BLaER1 treated with 17β-estradiol and CSF1 and Interleukin-3, amounts not matched to agents 10 nM and 100 nM (cell line): ENCODE measurements at regions not wholly inside any gene's neighbourhood (a gene's known extent, or its start where the extent isn't known, plus 50 kb on each side); places are given as distances from the start of the nearest gene placed in this dataset.

Experiments
- H3K27ac ChIP-seq, 11 experiments: shearing (Covaris generic); formaldehyde crosslinking; 2 replicates each; pipeline ENCODE4 v1.8.1; 2022
- H3K27me3 ChIP-seq, 11 experiments: shearing (Covaris generic); formaldehyde crosslinking; 2 replicates each; pipeline ENCODE4 v1.8.1; 2022
- H3K36me3 ChIP-seq, 11 experiments: shearing (Covaris generic); formaldehyde crosslinking; 2 replicates each; pipeline ENCODE4 v1.8.1; 2022
- H3K4me1 ChIP-seq, 10 experiments: shearing (Covaris generic); formaldehyde crosslinking; 2 replicates each; pipeline ENCODE4 v1.8.1; 2022
- H3K4me2 ChIP-seq, 11 experiments: shearing (Covaris generic); formaldehyde crosslinking; 2 replicates each; pipeline ENCODE4 v1.8.1; 2022
- H3K4me3 ChIP-seq, 10 experiments: shearing (Covaris generic); formaldehyde crosslinking; 2 replicates each; pipeline ENCODE4 v1.8.1; 2022
- H3K9ac ChIP-seq, 11 experiments: shearing (Covaris generic); formaldehyde crosslinking; 2 replicates each; pipeline ENCODE4 v1.8.1; 2022
- H3K9me3 ChIP-seq, 11 experiments: shearing (Covaris generic); formaldehyde crosslinking; replicated peaks in 1 of 11; 2 replicates each; pipeline ENCODE4 v1.8.1; 2022
- H4K20me1 ChIP-seq, 11 experiments: shearing (Covaris generic); formaldehyde crosslinking; 2 replicates each; pipeline ENCODE4 v1.8.1; 2022
- Cebpa-rat ChIP-seq, 11 experiments: shearing (Covaris generic); IDR thresholded peaks; 2 replicates each; pipeline ENCODE4 v1.8.1; 2022

DNA sequence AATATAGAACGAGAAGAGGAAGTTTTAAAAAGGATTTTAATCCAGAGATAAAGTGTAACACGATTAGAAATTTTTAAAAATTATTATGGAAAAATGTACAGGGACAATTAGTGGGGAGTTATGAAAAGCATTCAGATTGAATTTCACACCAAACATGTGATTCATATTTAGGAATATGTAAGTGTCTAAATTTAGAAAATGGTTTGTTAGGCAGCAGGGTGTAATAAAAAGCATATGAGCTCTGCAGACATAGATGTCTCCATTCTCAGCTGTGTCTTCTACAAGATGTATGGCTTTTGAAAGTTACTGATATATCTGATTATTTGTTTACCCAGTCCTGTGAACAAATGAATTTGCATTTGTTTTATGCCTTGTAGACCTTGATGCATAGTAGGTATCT, 638.9 kb upstream of the AGA start:
- Histone ChIP-seq H3K36me3 (no peaks in the 10 kb centered on the region), H3K4me2 (no peak overlapping the region), H3K27ac (no peak overlapping the region), H3K4me1 (no peaks in the 10 kb centered on the region), H4K20me1 (no peaks in the 10 kb centered on the region; a peak in 1 of 22 replicates), H3K9me3 (no peaks in the 10 kb centered on the region), H3K4me3 (no peak overlapping the region), H3K9ac (no peak overlapping the region), H3K27me3 (no peaks in the 10 kb centered on the region)
- no peak for TF ChIP-seq Cebpa-rat (IDR thresholded peaks at IDR 0.05)

DNA sequence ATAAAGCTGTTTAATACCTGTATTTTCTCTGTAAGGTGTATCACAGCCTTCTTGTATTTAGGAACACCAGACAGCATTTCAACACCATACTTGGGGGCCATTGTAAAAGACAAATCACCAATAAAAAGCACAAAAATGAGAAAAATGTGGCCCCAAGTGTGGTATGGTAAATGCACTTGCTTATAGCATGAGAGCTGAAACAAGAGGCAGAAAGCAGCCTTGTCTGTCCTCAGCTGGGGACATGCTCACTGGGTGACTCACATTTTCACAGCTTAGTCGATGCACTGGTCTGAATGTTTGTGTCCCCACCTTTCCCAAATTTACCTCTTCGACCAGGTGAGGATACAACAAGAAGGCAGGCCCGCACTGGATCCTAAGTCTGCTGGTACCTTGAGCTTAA, 639.7 kb upstream of the AGA start:
- no peaks in the 10 kb centered on the region for H3K9me3 ChIP-seq
- H3K4me2 ChIP-seq: no peak overlapping the region
- no peak overlapping the region for H3K9ac ChIP-seq
- H3K27me3 ChIP-seq: no peaks in the 10 kb centered on the region
- no peak for TF ChIP-seq Cebpa-rat (IDR thresholded peaks at IDR 0.05)
- no peaks in the 10 kb centered on the region for H3K4me1 ChIP-seq
- H3K27ac ChIP-seq: no peak overlapping the region
- no peak overlapping the region for H3K4me3 ChIP-seq
- H3K36me3 ChIP-seq: no peaks in the 10 kb centered on the region
- no peaks in the 10 kb centered on the region; a peak in 1 of 22 replicates for H4K20me1 ChIP-seq

DNA sequence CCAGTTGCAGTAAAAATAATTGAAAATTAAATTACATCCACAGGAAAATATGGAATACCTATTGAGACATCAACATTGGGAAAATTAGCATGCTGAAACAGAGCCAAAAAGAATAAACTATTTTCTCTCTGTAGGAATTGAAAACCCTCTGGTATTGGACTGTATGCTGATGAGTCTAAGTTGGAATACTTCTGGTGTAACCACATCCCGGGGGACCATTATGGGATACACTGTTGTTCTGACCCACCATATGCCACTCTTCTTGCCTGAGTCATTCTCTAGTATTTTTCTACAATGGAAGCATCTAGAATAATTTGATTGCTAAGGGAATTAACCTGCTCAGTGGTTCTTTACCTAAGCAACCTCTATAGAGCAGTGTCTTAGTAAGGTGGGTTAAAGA, 640.7 kb upstream of the AGA start:
- Histone ChIP-seq H3K27me3 (no peaks in the 10 kb centered on the region), H3K27ac (no peak overlapping the region), H3K4me3 (no peak overlapping the region), H3K9ac (no peak overlapping the region), H4K20me1 (no peaks in the 10 kb centered on the region; a peak in 1 of 22 replicates), H3K9me3 (no peaks in the 10 kb centered on the region), H3K4me2 (no peak overlapping the region), H3K4me1 (no peaks in the 10 kb centered on the region), H3K36me3 (no peaks in the 10 kb centered on the region)
- no peak for TF ChIP-seq Cebpa-rat (IDR thresholded peaks at IDR 0.05)

DNA sequence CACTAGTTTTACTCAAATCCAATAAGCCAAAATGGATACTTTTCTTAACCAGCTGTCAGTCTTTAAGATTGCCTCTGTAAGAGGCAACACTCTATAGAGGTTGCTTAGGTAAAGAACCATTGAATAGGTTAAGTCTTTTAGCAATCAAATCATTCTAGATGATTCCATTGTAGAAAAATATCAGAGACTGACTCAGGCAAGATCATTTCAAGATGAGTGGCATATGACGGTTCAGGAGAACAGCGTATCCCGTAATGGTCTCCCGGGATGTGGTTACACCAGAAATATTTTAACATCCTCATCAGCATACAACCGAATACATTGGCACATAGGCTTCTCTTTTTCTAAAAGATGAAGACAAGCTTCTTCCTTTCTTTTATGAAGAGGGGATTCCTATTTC, 641.7 kb upstream of the AGA start:
- H3K4me2 ChIP-seq: no peak overlapping the region
- no peaks in the 10 kb centered on the region for H3K27me3 ChIP-seq
- no peak overlapping the region for H3K9ac ChIP-seq
- H3K4me1 ChIP-seq: no peaks in the 10 kb centered on the region
- H3K4me3 ChIP-seq: no peak overlapping the region
- TF ChIP-seq Cebpa-rat (IDR thresholded peaks at IDR 0.05): no peak
- H3K36me3 ChIP-seq: no peaks in the 10 kb centered on the region
- no peaks in the 10 kb centered on the region; a peak in 1 of 22 replicates for H4K20me1 ChIP-seq
- no peaks in the 10 kb centered on the region for H3K9me3 ChIP-seq
- H3K27ac ChIP-seq: no peak overlapping the region

DNA sequence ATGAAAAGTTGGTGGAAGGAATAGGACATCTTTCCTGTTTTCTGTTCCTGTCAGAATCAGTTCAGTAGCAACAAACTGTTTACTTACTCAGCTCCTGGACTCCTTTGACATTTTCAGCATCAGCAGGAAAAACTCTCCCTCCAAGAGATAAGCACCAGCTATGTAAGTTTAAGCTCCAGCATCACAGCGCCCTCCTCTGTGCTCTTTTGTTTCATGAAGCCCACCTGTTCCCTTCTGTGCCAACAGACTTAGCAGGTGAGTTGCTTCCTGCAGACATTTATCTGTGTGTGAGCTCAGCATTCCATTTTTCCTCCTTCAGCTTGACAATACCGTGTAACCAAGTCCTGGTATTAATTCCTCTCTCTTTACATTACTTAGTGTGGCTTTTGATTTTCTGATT, 644.1 kb upstream of the AGA start:
- no peaks in the 10 kb centered on the region for H3K27me3 ChIP-seq
- H4K20me1 ChIP-seq: no peaks in the 10 kb centered on the region; a peak in 1 of 22 replicates
- no peak for TF ChIP-seq Cebpa-rat (IDR thresholded peaks at IDR 0.05)
- H3K9me3 ChIP-seq: peaks cover 0 to 8% (median 0%) of the 10 kb centered on the region in 11 experiments; a peak in 3 of 22 replicates
- no peaks in the 10 kb centered on the region for H3K4me1 ChIP-seq
- no peak overlapping the region for H3K4me3 ChIP-seq
- H3K4me2 ChIP-seq: no peak overlapping the region
- no peak overlapping the region for H3K27ac ChIP-seq
- no peak overlapping the region for H3K9ac ChIP-seq
- H3K36me3 ChIP-seq: no peaks in the 10 kb centered on the region

DNA sequence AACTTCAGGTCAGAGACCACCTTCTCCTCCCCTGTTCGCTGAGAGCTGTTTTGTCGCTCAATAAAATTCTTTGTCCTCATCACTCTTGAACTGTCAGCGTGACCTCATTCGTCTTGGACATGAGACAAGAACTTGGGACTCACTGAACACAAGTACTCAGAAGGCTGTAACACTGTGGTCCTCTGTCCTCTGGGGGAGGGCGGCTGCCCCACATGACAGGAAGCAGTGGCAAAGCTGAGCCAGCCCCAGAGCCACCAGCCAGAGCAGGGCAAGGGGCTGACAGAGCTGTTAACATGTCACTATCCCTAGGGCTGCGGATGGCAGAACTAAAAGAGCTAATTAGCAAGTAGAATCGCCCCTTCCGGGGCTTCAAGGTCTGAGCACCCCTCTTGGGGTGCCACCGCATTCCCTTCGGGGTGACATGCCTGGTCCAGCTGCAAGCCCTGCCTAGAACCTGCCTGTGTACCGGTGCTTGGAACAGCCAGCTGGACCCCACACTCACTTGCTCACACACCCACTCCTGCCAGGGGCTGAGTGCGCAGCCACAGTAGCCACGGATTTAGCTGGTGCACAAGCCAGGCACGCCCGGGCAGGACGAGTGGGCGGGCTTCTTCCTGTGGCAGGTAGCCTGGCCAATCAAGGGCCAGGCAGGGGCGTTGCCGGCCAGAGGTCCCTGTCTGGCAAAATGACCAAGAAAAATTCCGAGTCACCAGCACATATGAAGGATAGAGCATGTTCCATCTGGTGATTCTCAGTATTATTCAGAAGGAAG, 648.6 kb upstream of the AGA start:
- Histone ChIP-seq H3K4me2 (no peak overlapping the region), H3K27ac (no peak overlapping the region), H3K27me3 (no peaks in the 10 kb centered on the region), H3K9me3 (peaks cover 0 to 8% (median 0%) of the 10 kb centered on the region in 11 experiments; a peak in 3 of 22 replicates), H4K20me1 (no peaks in the 10 kb centered on the region; a peak in 1 of 22 replicates), H3K9ac (no peak overlapping the region), H3K36me3 (no peaks in the 10 kb centered on the region), H3K4me1 (no peaks in the 10 kb centered on the region), H3K4me3 (no peak overlapping the region)
- TF ChIP-seq Cebpa-rat (IDR thresholded peaks at IDR 0.05): no peak

DNA sequence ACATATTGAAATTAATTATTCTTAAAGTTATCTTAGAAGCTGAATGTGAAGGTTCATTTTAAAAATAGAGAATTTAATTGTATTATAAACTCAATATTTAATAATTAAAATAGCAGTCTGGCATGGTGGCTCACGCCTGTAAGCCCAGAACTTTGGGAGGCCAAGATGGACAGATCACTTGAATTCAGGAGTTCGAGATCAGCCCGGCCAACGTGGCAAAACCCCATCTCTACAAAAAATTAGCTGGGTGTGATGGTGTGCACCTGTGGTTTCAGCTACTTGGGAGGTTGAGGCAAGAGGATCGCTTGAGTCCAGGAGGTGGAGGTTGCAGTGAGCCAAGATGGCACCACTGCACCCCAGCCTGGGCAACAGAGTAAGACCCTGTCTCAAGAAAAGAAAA, 659.9 kb upstream of the AGA start:
- Histone ChIP-seq H4K20me1 (no peaks in the 10 kb centered on the region), H3K4me2 (no peak overlapping the region), H3K4me1 (no peaks in the 10 kb centered on the region; a peak in 1 of 20 replicates), H3K9me3 (no peaks in the 10 kb centered on the region), H3K27ac (no peak overlapping the region), H3K27me3 (no peaks in the 10 kb centered on the region), H3K4me3 (no peak overlapping the region), H3K36me3 (no peaks in the 10 kb centered on the region), H3K9ac (no peak overlapping the region)
- no peak for TF ChIP-seq Cebpa-rat (IDR thresholded peaks at IDR 0.05)

DNA sequence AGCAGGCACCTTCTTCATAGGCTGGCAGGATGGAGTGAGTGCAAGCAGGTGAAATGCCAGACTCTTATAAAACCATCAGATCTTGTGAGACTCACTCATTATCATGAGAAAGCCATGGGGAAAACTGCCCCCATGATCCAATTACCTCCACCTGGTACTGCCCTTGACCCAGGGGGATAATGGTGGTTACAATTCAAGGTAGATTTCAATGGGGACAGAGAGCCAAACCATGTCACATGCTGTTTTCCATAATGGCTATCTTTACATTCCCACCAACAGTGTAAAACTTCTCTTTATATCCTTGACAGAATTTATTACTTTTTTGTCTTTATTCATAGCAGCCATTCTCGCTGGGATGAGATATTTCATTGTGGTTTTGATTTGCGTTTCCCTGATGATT, 663.0 kb upstream of the AGA start:
- H3K9me3 ChIP-seq: no peaks in the 10 kb centered on the region
- TF ChIP-seq Cebpa-rat (IDR thresholded peaks at IDR 0.05): no peak
- no peaks in the 10 kb centered on the region for H4K20me1 ChIP-seq
- no peak overlapping the region for H3K9ac ChIP-seq
- no peak overlapping the region for H3K4me3 ChIP-seq
- no peaks in the 10 kb centered on the region for H3K36me3 ChIP-seq
- H3K27me3 ChIP-seq: no peaks in the 10 kb centered on the region
- H3K4me2 ChIP-seq: no peak overlapping the region
- H3K4me1 ChIP-seq: no peaks in the 10 kb centered on the region; a peak in 1 of 20 replicates
- H3K27ac ChIP-seq: no peak overlapping the region

DNA sequence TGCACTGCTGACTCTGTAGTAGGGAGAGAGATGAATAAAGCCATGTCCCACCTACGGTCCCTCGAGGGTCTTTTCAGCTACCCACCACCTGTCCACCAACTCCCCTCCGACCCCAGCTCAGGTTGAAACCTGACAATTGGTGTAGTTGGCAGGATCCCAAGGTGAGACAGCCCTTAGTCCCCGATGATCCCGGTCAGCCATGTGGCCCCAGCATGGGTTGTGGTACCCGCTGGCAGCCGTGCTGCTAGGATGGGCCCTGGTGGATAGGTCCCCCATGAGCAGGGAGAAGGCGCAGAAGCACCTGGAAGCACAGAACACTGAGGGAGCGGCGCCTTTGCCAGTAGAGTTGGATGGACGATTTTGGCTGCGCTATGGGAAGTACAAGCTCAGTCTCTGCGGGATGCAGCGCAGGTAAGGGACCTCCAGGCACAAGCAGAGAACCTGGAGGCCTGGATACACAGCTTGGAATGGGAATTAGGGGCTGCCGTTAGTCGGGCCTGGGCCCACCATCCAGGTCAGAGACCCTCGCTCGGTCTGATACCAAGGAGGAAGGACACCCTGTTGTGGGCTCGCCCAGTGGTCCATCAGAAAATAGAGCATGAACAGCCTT, 694.6 kb upstream of the AGA start:
- Histone ChIP-seq H3K4me3 (no peak overlapping the region), H3K36me3 (no peaks in the 10 kb centered on the region), H3K9me3 (peaks cover 0 to 22% (median 7%) of the 10 kb centered on the region in 11 experiments; a peak in 6 of 22 replicates), H3K9ac (no peak overlapping the region), H3K4me2 (no peak overlapping the region), H3K27ac (no peak overlapping the region), H3K4me1 (no peaks in the 10 kb centered on the region), H3K27me3 (0 out of 22 replicates have a peak, but pooled peaks cover 0 to 4% (median 0%) of the 10 kb centered on the region in 11 experiments), H4K20me1 (no peaks in the 10 kb centered on the region)
- TF ChIP-seq Cebpa-rat (IDR thresholded peaks at IDR 0.05): no peak
